HG02970 (cell line): ENCODE measurements at regions not wholly inside any gene's neighbourhood (a gene's known extent, or its start where the extent isn't known, plus 50 kb on each side); places are given as distances from the start of the nearest gene placed in this dataset.
"Not testable (repeated sequence)": the region's sequence is repeated elsewhere in the genome, so short reads cannot be mapped to it uniquely, and the experiment has no call there.

Source experiments
- ATAC-seq: cut with Tn5 transposase; IDR thresholded peaks from one replicate; pipeline ENCODE4 v1.9.1; 2021; ENCODE audit warnings: mild to moderate bottlenecking, moderate library complexity, moderate number of reproducible peaks; ENCODE audit not compliant: unreplicated experiment, low FRiP score

GRCh38 chr5:77871946-77872345 lies 95.8 kb upstream of the TBCA start:
- ATAC-seq, result no peak

- ATAC-seq, result no peak
Measured at GRCh38 chr5:77871016-77871415, 94.9 kb upstream of the TBCA start.

GRCh38 chr5:77869116-77869798 lies 93.1 kb upstream of the TBCA start:
- ATAC-seq, result no peak

- no peak for ATAC-seq
Measured at GRCh38 chr5:77867914-77868313, 91.8 kb upstream of the TBCA start.

GRCh38 chr5:77867194-77867691 lies 91.1 kb upstream of the TBCA start:
- ATAC-seq, result no peak

GRCh38 chr5:77866198-77866597 lies 90.1 kb upstream of the TBCA start:
- no peak for ATAC-seq

GRCh38 chr5:77864997-77865396 lies 88.9 kb upstream of the TBCA start:
- ATAC-seq, result no peak

GRCh38 chr5:77863181-77863580 lies 87.0 kb upstream of the TBCA start:
- no peak for ATAC-seq

GRCh38 chr5:77861576-77861975 lies 85.4 kb upstream of the TBCA start:
- no peak for ATAC-seq

- ATAC-seq, result no peak
Measured at GRCh38 chr5:77859306-77859705, 83.2 kb upstream of the TBCA start.

GRCh38 chr5:77858678-77859077 lies 82.5 kb upstream of the TBCA start:
- not testable (repeated sequence) for ATAC-seq

GRCh38 chr5:77855369-77855768 lies 79.2 kb upstream of the TBCA start:
- no peak for ATAC-seq

- ATAC-seq, result no peak
Measured at GRCh38 chr5:77853353-77853907, 77.3 kb upstream of the TBCA start.

- no peak for ATAC-seq
Measured at GRCh38 chr5:77852514-77853352, 76.6 kb upstream of the TBCA start.

GRCh38 chr5:77852068-77852513 lies 76.0 kb upstream of the TBCA start:
- no peak for ATAC-seq

GRCh38 chr5:77851176-77852067 lies 75.3 kb upstream of the TBCA start:
- no peak for ATAC-seq

- no peak for ATAC-seq
Measured at GRCh38 chr5:77850536-77851175, 74.5 kb upstream of the TBCA start.

GRCh38 chr5:77849308-77849900 lies 73.3 kb upstream of the TBCA start:
- no peak for ATAC-seq

GRCh38 chr5:77847814-77848290 lies 71.7 kb upstream of the TBCA start:
- no peak for ATAC-seq
